ENCODE measurements at regions not wholly inside any gene's neighbourhood (a gene's known extent, or its start where the extent isn't known, plus 50 kb on each side); places are given as distances from the start of the nearest gene placed in this dataset.

GRCh38 chr6:82737965-82738364 lies 327.7 kb downstream of the UBE3D start:
- TF ChIP-seq CTCF (IDR thresholded peaks at IDR 0.05) (no peak), ZBTB33 (IDR thresholded peaks at IDR 0.05; ENCODE audit: borderline replicate concordance, low read depth) (no peak), REST (IDR thresholded peaks at IDR 0.05; ENCODE audit: low read depth, low read length) (no peak), RAD21 (IDR thresholded peaks at IDR 0.05; ENCODE audit: low read length) (no peak), EZH2phosphoT487 (IDR thresholded peaks at IDR 0.05; ENCODE audit: borderline replicate concordance, low read depth) (no peak), YY1 (IDR thresholded peaks at IDR 0.05; ENCODE audit: low read depth) (no peak), MAX (IDR thresholded peaks at IDR 0.05; ENCODE audit: low read depth) (no peak), ELF1 (IDR thresholded peaks at IDR 0.05) (no peak), NFIC (IDR thresholded peaks at IDR 0.05; ENCODE audit: borderline replicate concordance) (no peak), POLR2AphosphoS5 (IDR thresholded peaks at IDR 0.05; ENCODE audit: low read depth, low read length) (no peak), RXRA (IDR thresholded peaks at IDR 0.05; ENCODE audit: borderline replicate concordance, low read depth) (no peak), FOXM1 (IDR thresholded peaks at IDR 0.05; ENCODE audit: low read depth) (no peak)

Measured in SK-N-SH (cell line).